ENCODE measurements at regions not wholly inside any gene's neighbourhood (a gene's known extent, or its start where the extent isn't known, plus 50 kb on each side); places are given as distances from the start of the nearest gene placed in this dataset.

- TF ChIP-seq CTCF (IDR thresholded peaks at IDR 0.05; ENCODE audit: insufficient read depth, low read length) (no peak), GABPA (IDR thresholded peaks at IDR 0.05; ENCODE audit: low read depth) (no peak), SPI1 (IDR thresholded peaks at IDR 0.05; ENCODE audit: borderline replicate concordance, low read depth) (no peak), POLR2AphosphoS5 (IDR thresholded peaks at IDR 0.05; ENCODE audit: low read depth) (no peak)
- TF ChIP-seq, protein P1, sequence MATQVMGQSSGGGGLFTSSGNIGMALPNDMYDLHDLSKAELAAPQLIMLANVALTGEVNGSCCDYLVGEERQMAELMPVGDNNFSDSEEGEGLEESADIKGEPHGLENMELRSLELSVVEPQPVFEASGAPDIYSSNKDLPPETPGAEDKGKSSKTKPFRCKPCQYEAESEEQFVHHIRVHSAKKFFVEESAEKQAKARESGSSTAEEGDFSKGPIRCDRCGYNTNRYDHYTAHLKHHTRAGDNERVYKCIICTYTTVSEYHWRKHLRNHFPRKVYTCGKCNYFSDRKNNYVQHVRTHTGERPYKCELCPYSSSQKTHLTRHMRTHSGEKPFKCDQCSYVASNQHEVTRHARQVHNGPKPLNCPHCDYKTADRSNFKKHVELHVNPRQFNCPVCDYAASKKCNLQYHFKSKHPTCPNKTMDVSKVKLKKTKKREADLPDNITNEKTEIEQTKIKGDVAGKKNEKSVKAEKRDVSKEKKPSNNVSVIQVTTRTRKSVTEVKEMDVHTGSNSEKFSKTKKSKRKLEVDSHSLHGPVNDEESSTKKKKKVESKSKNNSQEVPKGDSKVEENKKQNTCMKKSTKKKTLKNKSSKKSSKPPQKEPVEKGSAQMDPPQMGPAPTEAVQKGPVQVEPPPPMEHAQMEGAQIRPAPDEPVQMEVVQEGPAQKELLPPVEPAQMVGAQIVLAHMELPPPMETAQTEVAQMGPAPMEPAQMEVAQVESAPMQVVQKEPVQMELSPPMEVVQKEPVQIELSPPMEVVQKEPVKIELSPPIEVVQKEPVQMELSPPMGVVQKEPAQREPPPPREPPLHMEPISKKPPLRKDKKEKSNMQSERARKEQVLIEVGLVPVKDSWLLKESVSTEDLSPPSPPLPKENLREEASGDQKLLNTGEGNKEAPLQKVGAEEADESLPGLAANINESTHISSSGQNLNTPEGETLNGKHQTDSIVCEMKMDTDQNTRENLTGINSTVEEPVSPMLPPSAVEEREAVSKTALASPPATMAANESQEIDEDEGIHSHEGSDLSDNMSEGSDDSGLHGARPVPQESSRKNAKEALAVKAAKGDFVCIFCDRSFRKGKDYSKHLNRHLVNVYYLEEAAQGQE (IDR thresholded peaks at IDR 0.05; ENCODE audit: insufficient replicate concordance, low read depth) = no peak
These were observed 57.0 kb upstream of the NID2 start for GRCh38 chr14:52125885-52126284.

Data from HL-60 (cell line).